Skeletal muscle cell (primary cell): ENCODE measurements at regions not wholly inside any gene's neighbourhood (a gene's known extent, or its start where the extent isn't known, plus 50 kb on each side); places are given as distances from the start of the nearest gene placed in this dataset.

Experiments used
- DNase-seq: peaks from one replicate; pipeline ENCODE4 v3.0.0-alpha.2; 2010; ENCODE audit warnings: low read depth
- H3K4me3 ChIP-seq: 2 replicates; pipeline ENCODE4 v1.5.1; 2011; ENCODE audit warnings: low read depth, mild to moderate bottlenecking, control low read depth, low read length, moderate library complexity

- H3K4me3 ChIP-seq: no peak overlapping the region
- no peak for DNase-seq
Observed at GRCh38 chr15:94064676-94065313, 166.6 kb upstream of the MCTP2 start.

DNA sequence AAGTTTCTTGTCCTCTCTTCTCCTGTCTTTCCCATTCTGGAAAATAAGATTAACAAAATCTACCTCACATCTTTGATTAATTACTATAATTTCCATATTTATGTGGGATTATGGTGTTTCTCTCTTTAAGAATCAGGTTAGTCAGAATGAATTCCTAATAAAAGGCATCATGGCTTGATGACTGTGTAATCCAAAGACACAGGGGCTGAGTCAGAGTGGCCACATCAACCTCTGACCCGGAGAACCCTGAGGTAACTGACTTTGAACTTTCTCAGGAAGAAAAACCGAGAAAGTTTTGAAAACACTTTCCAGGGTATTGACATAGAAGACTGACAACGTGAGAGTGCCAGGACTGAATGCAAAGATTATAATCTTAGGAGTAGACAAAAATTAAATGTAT is 170.3 kb upstream of the MCTP2 start:
- DNase-seq: no peak
- H3K4me3 ChIP-seq: no peak overlapping the region

- no peak for DNase-seq
- H3K4me3 ChIP-seq: no peak overlapping the region
Observed at GRCh38 chr15:94059013-94059587, 172.3 kb upstream of the MCTP2 start.

GRCh38 chr15:94057305-94057704 is 174.1 kb upstream of the MCTP2 start:
- no peak overlapping the region for H3K4me3 ChIP-seq
- DNase-seq: no peak

- no peak overlapping the region for H3K4me3 ChIP-seq
- no peak for DNase-seq
Observed at GRCh38 chr15:94056314-94056713, 175.0 kb upstream of the MCTP2 start.

DNA sequence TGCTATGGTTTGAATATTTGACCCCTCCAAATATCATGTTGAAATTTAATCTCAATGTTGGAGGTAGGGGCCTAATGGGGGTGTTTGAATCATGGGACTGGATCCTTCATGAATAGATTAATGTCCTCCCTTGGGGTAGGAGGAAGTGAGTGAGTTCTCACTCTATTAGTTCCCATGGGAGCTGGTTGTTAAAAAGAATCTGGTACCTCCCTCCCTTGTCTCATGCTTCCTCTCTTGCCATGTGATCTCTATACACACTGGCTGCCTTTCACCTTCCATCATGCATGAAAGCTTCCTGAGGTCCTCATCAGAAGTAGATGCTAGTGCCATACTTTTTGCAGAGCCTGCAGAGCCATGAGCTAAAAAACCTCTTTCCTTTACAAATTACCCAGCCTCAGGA is 177.7 kb upstream of the MCTP2 start:
- no peak for DNase-seq
- no peak overlapping the region for H3K4me3 ChIP-seq

GRCh38 chr15:94052711-94053110 is 178.7 kb upstream of the MCTP2 start:
- H3K4me3 ChIP-seq: no peak overlapping the region
- DNase-seq: no peak

DNA sequence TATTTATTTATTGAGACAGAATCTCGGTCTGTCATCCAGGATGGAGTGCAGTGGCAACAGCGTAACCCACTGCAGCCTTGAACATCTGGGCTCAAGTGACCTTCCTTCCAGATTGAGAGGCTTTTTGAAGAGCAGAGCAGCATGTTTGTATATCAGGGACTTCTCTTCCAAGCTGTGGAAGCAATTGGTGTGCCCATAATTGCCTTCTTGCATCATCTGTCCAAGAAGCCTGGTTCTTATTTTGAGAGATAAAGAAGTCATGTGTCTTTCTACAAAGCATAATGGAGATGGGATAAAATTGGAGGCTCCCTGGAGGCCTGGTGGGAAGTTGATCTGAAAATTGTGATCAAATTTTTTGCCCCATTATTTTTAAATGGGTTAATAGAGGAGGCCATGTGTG is 183.8 kb upstream of the MCTP2 start:
- DNase-seq: no peak
- no peak overlapping the region for H3K4me3 ChIP-seq

- no peak for DNase-seq
- H3K4me3 ChIP-seq: no peak overlapping the region
Observed at GRCh38 chr15:94042180-94042928, 189.0 kb upstream of the MCTP2 start.

GRCh38 chr15:94041746-94042145 is 189.6 kb upstream of the MCTP2 start:
- no peak for DNase-seq
- H3K4me3 ChIP-seq: no peak overlapping the region

GRCh38 chr15:94040541-94041248 is 190.7 kb upstream of the MCTP2 start:
- DNase-seq: no peak
- H3K4me3 ChIP-seq: no peak overlapping the region

DNA sequence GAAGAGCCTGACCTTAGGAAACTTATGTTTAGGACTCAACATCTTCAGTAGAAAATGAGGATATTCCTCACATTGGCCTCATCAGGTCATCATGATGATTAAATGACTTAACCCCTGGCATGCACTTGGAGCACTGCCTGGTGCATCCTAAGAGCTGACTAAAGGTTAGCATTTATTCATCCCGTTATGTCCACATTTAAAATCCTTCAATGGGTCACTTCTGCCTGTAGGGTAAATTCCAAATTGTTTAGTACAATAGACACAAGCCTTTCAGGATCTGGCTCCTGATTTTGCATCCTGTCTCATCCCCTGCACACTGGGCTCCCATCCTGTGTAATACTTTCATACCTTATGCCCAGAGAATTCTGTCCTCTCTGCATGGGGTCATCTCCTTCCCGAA is 195.2 kb upstream of the MCTP2 start:
- DNase-seq: no peak
- H3K4me3 ChIP-seq: no peak overlapping the region

- DNase-seq: no peak
- no peak overlapping the region for H3K4me3 ChIP-seq
Observed at GRCh38 chr15:94033683-94034020, 197.7 kb upstream of the MCTP2 start.

DNA sequence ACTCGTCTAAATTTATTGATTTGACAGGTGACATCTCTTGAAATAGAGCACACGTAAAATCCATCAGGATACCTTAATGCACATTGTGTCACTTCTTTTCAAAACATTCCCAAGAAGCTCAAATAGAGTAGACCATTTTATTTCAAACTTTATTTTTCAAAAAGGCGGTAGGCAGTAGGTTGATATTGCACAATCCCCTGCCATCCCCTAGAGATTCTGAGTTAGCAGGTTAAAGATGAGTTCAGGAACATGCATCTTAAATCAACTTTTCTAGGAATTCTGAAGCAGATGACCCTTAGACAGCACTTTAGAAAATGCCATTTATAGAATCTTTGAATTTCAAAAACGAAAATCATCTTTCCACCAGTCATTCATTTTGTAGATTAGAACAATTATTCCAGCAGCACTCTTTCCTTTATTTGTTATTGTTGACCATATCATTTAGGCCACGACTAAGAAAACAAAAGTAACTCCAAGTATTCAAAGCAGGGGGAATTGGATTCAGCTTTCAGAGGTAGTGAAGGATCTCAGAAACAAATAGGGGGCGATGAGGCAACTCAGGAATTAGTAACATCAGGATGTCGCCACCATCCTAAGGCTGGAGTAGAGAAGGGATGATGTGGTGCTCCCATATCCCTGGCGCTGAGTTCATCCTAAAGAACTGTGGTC is 198.2 kb upstream of the MCTP2 start:
- H3K4me3 ChIP-seq: no peak overlapping the region
- DNase-seq: no peak

GRCh38 chr15:94032571-94032970 is 198.8 kb upstream of the MCTP2 start:
- H3K4me3 ChIP-seq: no peak overlapping the region
- no peak for DNase-seq

DNA sequence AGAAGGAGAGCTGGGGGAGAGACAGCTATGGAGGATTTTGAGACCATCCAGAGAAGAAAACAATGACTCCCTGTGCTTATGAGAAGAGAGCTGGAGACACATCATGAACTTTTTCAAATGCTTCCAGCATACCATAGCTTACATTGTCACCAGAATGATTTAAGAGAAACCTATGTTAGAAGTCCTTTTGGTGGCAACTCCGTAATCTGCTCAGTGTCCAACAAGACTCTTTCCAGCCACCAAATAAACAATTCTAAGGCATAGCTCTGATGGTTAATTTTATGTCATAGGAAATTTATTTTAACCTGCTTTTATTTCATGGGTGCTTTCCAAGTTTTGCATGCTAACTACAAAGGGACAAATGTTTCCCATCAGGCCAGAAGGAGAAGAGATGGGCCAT is 200.3 kb upstream of the MCTP2 start:
- no peak overlapping the region for H3K4me3 ChIP-seq
- DNase-seq: no peak

GRCh38 chr15:94029495-94029894 is 201.9 kb upstream of the MCTP2 start:
- DNase-seq: peak; percentile 12
- H3K4me3 ChIP-seq: no peak overlapping the region

GRCh38 chr15:94028809-94029208 is 202.6 kb upstream of the MCTP2 start:
- H3K4me3 ChIP-seq: no peak overlapping the region
- DNase-seq: no peak

DNA sequence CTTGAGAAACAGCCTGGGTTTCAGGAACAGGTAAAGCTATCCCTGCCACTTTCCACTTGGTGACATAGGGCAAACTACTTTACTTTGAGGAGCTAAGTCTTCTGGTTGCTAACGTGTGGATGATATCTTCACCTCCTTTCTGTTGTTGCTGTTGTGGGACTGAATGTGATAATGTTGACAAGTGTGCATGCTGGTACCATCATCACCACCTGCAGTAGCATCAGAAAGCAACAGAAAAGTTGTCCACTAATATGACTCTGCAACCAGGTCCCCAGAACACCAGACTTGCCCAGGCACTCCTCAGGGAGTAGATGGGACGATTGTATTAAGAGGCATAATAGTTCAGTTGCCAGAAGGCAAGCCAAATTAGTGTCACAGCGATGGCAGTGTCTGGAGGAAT is 203.2 kb upstream of the MCTP2 start:
- H3K4me3 ChIP-seq: no peak overlapping the region
- DNase-seq: no peak

DNA sequence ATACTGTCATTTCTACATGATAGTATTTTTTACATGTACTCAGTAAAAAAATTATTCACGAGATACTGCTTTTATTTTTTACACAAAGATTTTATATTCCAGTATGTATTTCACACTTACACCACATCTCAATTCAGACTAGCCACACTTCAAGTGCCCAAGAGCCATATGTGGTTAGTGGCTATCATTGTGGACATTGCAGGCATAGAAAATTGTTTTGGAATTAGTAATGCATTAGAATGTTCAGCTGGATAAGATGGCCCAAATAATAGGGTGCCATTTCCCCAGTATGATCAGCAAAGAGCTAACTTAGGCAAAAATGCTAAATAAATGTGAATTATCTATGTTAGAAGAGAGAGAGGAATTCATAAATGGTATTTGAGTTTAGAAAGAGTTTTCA is 203.8 kb upstream of the MCTP2 start:
- H3K4me3 ChIP-seq: no peak overlapping the region
- DNase-seq: no peak
